Brain microvascular endothelial cell (primary cell): ENCODE measurements at regions not wholly inside any gene's neighbourhood (a gene's known extent, or its start where the extent isn't known, plus 50 kb on each side); places are given as distances from the start of the nearest gene placed in this dataset.

ENCODE experiments used
- DNase-seq: peaks from one replicate; pipeline ENCODE4 v3.0.0-alpha.2; 2020
- H3K27ac ChIP-seq: fragments of 250-450 bp; sonication (Bioruptor Pico); 2 replicates; pipeline ENCODE4 v1.5.1; 2020; ENCODE audit warnings: mild to moderate bottlenecking, moderate library complexity
- H3K27me3 ChIP-seq: fragments of 250-450 bp; sonication (Bioruptor Pico); replicated peaks from 2 replicates; pipeline ENCODE4 v1.5.1; 2020; ENCODE audit warnings: mild to moderate bottlenecking
- H3K36me3 ChIP-seq: fragments of 250-450 bp; sonication (Bioruptor Pico); replicated peaks from 2 replicates; pipeline ENCODE4 v1.5.1; 2020; ENCODE audit warnings: mild to moderate bottlenecking
- H3K4me3 ChIP-seq: 2 replicates; pipeline ENCODE4 v1.5.1; 2011; ENCODE audit warnings: low read depth, mild to moderate bottlenecking, control low read depth, low read length, moderate library complexity
- CTCF ChIP-seq: IDR thresholded peaks from 2 replicates; pipeline ENCODE4 v1.5.1; 2011; ENCODE audit warnings: low read depth, mild to moderate bottlenecking, moderate library complexity, low read length, control low read depth, inconsistent platforms; ENCODE audit errors: missing control alignments
- in situ Hi-C: cut with HindIII; loops from 2 replicates; pipeline ENCODE4 v1.10.0; 2017; ENCODE audit warnings: low sequenced_read_pairs, low pct_ligation_motif_present

GRCh38 chr3:117537949-117538348 is 828.4 kb downstream of the TUSC7 start:
- Histone ChIP-seq H3K27me3 (no peaks in the 10 kb centered on the region), H3K27ac (no peak overlapping the region), H3K36me3 (no peaks in the 10 kb centered on the region), H3K4me3 (no peak overlapping the region)
- no peak for TF ChIP-seq CTCF
- DNase-seq = no peak
- in situ Hi-C loops = no loop called here

- no peak overlapping the region for H3K4me3 ChIP-seq
- H3K27ac ChIP-seq = no peak overlapping the region
- in situ Hi-C loops = no loop called here
- no peaks in the 10 kb centered on the region for H3K36me3 ChIP-seq
- H3K27me3 ChIP-seq = no peaks in the 10 kb centered on the region
- no peak for TF ChIP-seq CTCF
- no peak for DNase-seq
Observed at GRCh38 chr3:117539729-117540128, 830.1 kb downstream of the TUSC7 start.

- DNase-seq = no peak
- H3K27me3 ChIP-seq = no peaks in the 10 kb centered on the region
- no peak overlapping the region for H3K27ac ChIP-seq
- H3K4me3 ChIP-seq = no peak overlapping the region
- no peak for TF ChIP-seq CTCF
- in situ Hi-C loops = no loop called here
- no peaks in the 10 kb centered on the region for H3K36me3 ChIP-seq
Observed at GRCh38 chr3:117540597-117540996, 831.0 kb downstream of the TUSC7 start.

GRCh38 chr3:117541721-117542120 is 832.1 kb downstream of the TUSC7 start:
- no peaks in the 10 kb centered on the region for H3K27me3 ChIP-seq
- no peaks in the 10 kb centered on the region for H3K36me3 ChIP-seq
- no peak overlapping the region for H3K27ac ChIP-seq
- H3K4me3 ChIP-seq = no peak overlapping the region
- no peak for TF ChIP-seq CTCF
- DNase-seq = no peak
- in situ Hi-C loops = no loop called here

- DNase-seq = no peak
- no peak for TF ChIP-seq CTCF
- H3K27me3 ChIP-seq = no peaks in the 10 kb centered on the region
- no peak overlapping the region for H3K4me3 ChIP-seq
- no peaks in the 10 kb centered on the region for H3K36me3 ChIP-seq
- in situ Hi-C loops = no loop called here
- H3K27ac ChIP-seq = no peak overlapping the region
Observed at GRCh38 chr3:117543521-117543920, 833.9 kb downstream of the TUSC7 start.

GRCh38 chr3:117545484-117545883 is 835.9 kb downstream of the TUSC7 start:
- Histone ChIP-seq H3K4me3 (no peak overlapping the region), H3K27me3 (no peaks in the 10 kb centered on the region), H3K36me3 (no peaks in the 10 kb centered on the region), H3K27ac (no peak overlapping the region)
- in situ Hi-C loops = no loop called here
- DNase-seq = no peak
- TF ChIP-seq CTCF = no peak
